SK-N-SH treated with all-trans-retinoic acid at 6 μM for 48 hours (cell line): ENCODE measurements at regions not wholly inside any gene's neighbourhood (a gene's known extent, or its start where the extent isn't known, plus 50 kb on each side); places are given as distances from the start of the nearest gene placed in this dataset.
A peak's percentile ranks its signal among the peaks of the same experiment; 100 is the strongest.

Source experiments
- ATAC-seq: fragments of 200-7000 bp; cut with Tn5 transposase; 3 replicates; pipeline ENCODE4 v1.9.1; 2020; ENCODE audit warnings: mild to moderate bottlenecking, moderate library complexity
- ARNTL ChIP-seq: fragments of 450-650 bp; formaldehyde crosslinking; IDR thresholded peaks from 2 replicates; pipeline ENCODE4 v1.5.0; 2020; ENCODE audit warnings: low read depth, mild to moderate bottlenecking, moderate library complexity, borderline replicate concordance
- BACH2 ChIP-seq: fragments of 250-450 bp; sonication (Bioruptor Pico); IDR thresholded peaks from 2 replicates; pipeline ENCODE4 v1.9.0; 2021; ENCODE audit warnings: mild to moderate bottlenecking, borderline replicate concordance
- CREB5 ChIP-seq: fragments of 250-450 bp; sonication (Bioruptor Pico); IDR thresholded peaks from 2 replicates; pipeline ENCODE4 v1.5.1; 2020; ENCODE audit warnings: low read depth, mild to moderate bottlenecking, moderate library complexity
- CSRNP3 ChIP-seq: fragments of 250-450 bp; sonication (Bioruptor Pico); IDR thresholded peaks from 2 replicates; pipeline ENCODE4 v1.5.1; 2021; ENCODE audit warnings: mild to moderate bottlenecking, moderate library complexity
- ESRRG ChIP-seq: fragments of 250-450 bp; sonication (Bioruptor Pico); IDR thresholded peaks from 2 replicates; pipeline ENCODE4 v1.6.1; 2021; ENCODE audit warnings: mild to moderate bottlenecking
- GLIS3 ChIP-seq: fragments of 250-450 bp; sonication (Bioruptor Pico); IDR thresholded peaks from 2 replicates; pipeline ENCODE4 v1.5.0; 2020; ENCODE audit warnings: mild to moderate bottlenecking, moderate library complexity
- ISL1 ChIP-seq: fragments of 250-450 bp; sonication (Bioruptor Pico); IDR thresholded peaks from 2 replicates; pipeline ENCODE4 v2.1.2; 2022; ENCODE audit warnings: mild to moderate bottlenecking, moderate library complexity
- OSR1 ChIP-seq: fragments of 250-450 bp; sonication (Bioruptor Pico); IDR thresholded peaks from 2 replicates; pipeline ENCODE4 v1.8.0; 2022; ENCODE audit warnings: moderate library complexity, mild to moderate bottlenecking, inconsistent platforms
- POU6F1 ChIP-seq: fragments of 250-450 bp; sonication (Bioruptor Pico); IDR thresholded peaks from 2 replicates; pipeline ENCODE4 v1.8.0; 2021; ENCODE audit warnings: low read depth, mild to moderate bottlenecking, moderate library complexity, borderline replicate concordance
- PPARA ChIP-seq: fragments of 250-450 bp; sonication (Bioruptor Pico); IDR thresholded peaks from 2 replicates; pipeline ENCODE4 v1.5.0; 2020; ENCODE audit warnings: mild to moderate bottlenecking, borderline replicate concordance
- RARB ChIP-seq: fragments of 250-450 bp; sonication (Bioruptor Pico); IDR thresholded peaks from 2 replicates; pipeline ENCODE4 v1.8.0; 2021; ENCODE audit warnings: mild to moderate bottlenecking, moderate library complexity
- SNAI2 ChIP-seq: fragments of 250-450 bp; sonication (Bioruptor Pico); IDR thresholded peaks from 2 replicates; pipeline ENCODE4 v1.5.0; 2020; ENCODE audit warnings: mild to moderate bottlenecking, moderate library complexity
- TCF4 ChIP-seq: fragments of 250-450 bp; sonication (Bioruptor Pico); IDR thresholded peaks from 2 replicates; pipeline ENCODE4 v1.8.0; 2021; ENCODE audit warnings: mild to moderate bottlenecking, moderate library complexity, borderline replicate concordance
- TOX ChIP-seq: fragments of 250-450 bp; sonication (Bioruptor Pico); IDR thresholded peaks from 2 replicates; pipeline ENCODE4 v1.8.0; 2021; ENCODE audit warnings: mild to moderate bottlenecking, moderate library complexity, borderline replicate concordance
- TSHZ2 ChIP-seq: fragments of 250-450 bp; sonication (Bioruptor Pico); IDR thresholded peaks from 2 replicates; pipeline ENCODE4 v1.5.0; 2020; ENCODE audit warnings: mild to moderate bottlenecking, moderate library complexity
- ZC3H10 ChIP-seq: fragments of 250-450 bp; sonication (Bioruptor Pico); IDR thresholded peaks from 2 replicates; pipeline ENCODE4 v1.5.1; 2021; ENCODE audit warnings: mild to moderate bottlenecking, moderate library complexity
- ZFP3 ChIP-seq: fragments of 250-450 bp; sonication (Bioruptor Pico); IDR thresholded peaks from 2 replicates; pipeline ENCODE4 v1.5.0; 2020; ENCODE audit warnings: mild to moderate bottlenecking, moderate library complexity
- ZFP30 ChIP-seq: fragments of 450-650 bp; formaldehyde crosslinking; IDR thresholded peaks from 2 replicates; pipeline ENCODE4 v1.5.0; 2022; ENCODE audit warnings: mild to moderate bottlenecking, moderate library complexity
- ZNF565 ChIP-seq: fragments of 450-650 bp; formaldehyde crosslinking; conservative IDR thresholded peaks from 2 replicates; pipeline ENCODE4 v1.5.0; 2020; ENCODE audit warnings: low read depth, mild to moderate bottlenecking, moderate library complexity
- ZNF70 ChIP-seq: fragments of 450-650 bp; formaldehyde crosslinking; IDR thresholded peaks from 2 replicates; pipeline ENCODE4 v1.5.0; 2020; ENCODE audit warnings: mild to moderate bottlenecking, moderate library complexity
- ZNF8 ChIP-seq: fragments of 450-650 bp; formaldehyde crosslinking; IDR thresholded peaks from 2 replicates; pipeline ENCODE4 v1.5.0; 2020; ENCODE audit warnings: mild to moderate bottlenecking, moderate library complexity

GRCh38 chr2:219769090-219769910 is 141.9 kb downstream of the SLC4A3 start:
- 0 out of 3 replicates have a peak, but pooled peaks have one; percentile 34 for ATAC-seq

GRCh38 chr2:219772103-219772635 is 144.7 kb downstream of the SLC4A3 start:
- no peak for ATAC-seq

More at GRCh38 chr2:219769090-219769910, 141.9 kb downstream of the SLC4A3 start:
- no peak for TF ChIP-seq GLIS3
- no peak for TF ChIP-seq ISL1 (CRISPR knock-in tag)
- TF ChIP-seq CREB5 (CRISPR knock-in tag): no peak
- TF ChIP-seq CSRNP3 (CRISPR knock-in tag): no peak
- no peak for TF ChIP-seq PPARA (CRISPR knock-in tag)
- no peak for TF ChIP-seq SNAI2 (CRISPR knock-in tag)
- no peak for TF ChIP-seq TOX (CRISPR knock-in tag)
- TF ChIP-seq ZNF8 (CRISPR knock-in tag): no peak
- no peak for TF ChIP-seq RARB

More at GRCh38 chr2:219772103-219772635, 144.7 kb downstream of the SLC4A3 start:
- TF ChIP-seq TSHZ2 (CRISPR knock-in tag): no peak
- no peak for TF ChIP-seq ZC3H10
- no peak for TF ChIP-seq OSR1
- TF ChIP-seq CREB5 (CRISPR knock-in tag): no peak
- no peak for TF ChIP-seq ZNF70
- no peak for TF ChIP-seq ZFP30 (CRISPR knock-in tag)
- TF ChIP-seq RARB: no peak
- no peak for TF ChIP-seq BACH2
- TF ChIP-seq ZFP3: no peak
- no peak for TF ChIP-seq ZNF565 (CRISPR knock-in tag)
- no peak for TF ChIP-seq POU6F1 (CRISPR knock-in tag)
- no peak for TF ChIP-seq ZNF8 (CRISPR knock-in tag)
- no peak for TF ChIP-seq ARNTL
- no peak for TF ChIP-seq CSRNP3 (CRISPR knock-in tag)
- TF ChIP-seq ESRRG (CRISPR knock-in tag): no peak
- TF ChIP-seq ISL1 (CRISPR knock-in tag): no peak
- TF ChIP-seq TOX (CRISPR knock-in tag): no peak
- no peak for TF ChIP-seq SNAI2 (CRISPR knock-in tag)
- TF ChIP-seq GLIS3: no peak
- no peak for TF ChIP-seq TCF4 (CRISPR knock-in tag)
